IMR-90 (cell line): ENCODE measurements at regions not wholly inside any gene's neighbourhood (a gene's known extent, or its start where the extent isn't known, plus 50 kb on each side); places are given as distances from the start of the nearest gene placed in this dataset.

Experiments
- ATAC-seq: fragments of 200-7000 bp; cut with Tn5 transposase; 2 replicates; pipeline ENCODE4 v1.9.1; 2020; ENCODE audit warnings: low read depth, mild to moderate bottlenecking, moderate library complexity
- BruUV-seq: library from RNA; stranded (reverse); fragments of 400-500 nt; replicated peaks from 2 replicates; lab custom pipeline; 2021; lab: Mats Ljungman, UMichigan
- CTCF ChIA-PET: fragments of 300-600 bp; formaldehyde crosslinking; extraction: SDS; loops from one replicate; lab custom pipeline; 2021; ENCODE audit warnings: antibody characterized with exemption; lab: Yijun Ruan, JAX
- POLR2A ChIA-PET: fragments of 300-600 bp; sonication (Branson Sonifier 250); formaldehyde crosslinking; loops from one replicate; lab custom pipeline; 2022; ENCODE audit warnings: antibody characterized with exemption; ENCODE audit not compliant: unreplicated experiment; lab: Charles Lee
- DNase-seq: peaks from one replicate; pipeline ENCODE4 v3.0.0; 2013
- H2AFZ ChIP-seq: replicated peaks from 2 replicates; pipeline ENCODE3; 2013; ENCODE audit warnings: low read length, mild to moderate bottlenecking; ENCODE audit not compliant: poor library complexity
- H2AK5ac ChIP-seq: 2 replicates; pipeline ENCODE4 v1.6.1; 2013; ENCODE audit warnings: low read depth, low read length, inconsistent platforms
- H2AK9ac ChIP-seq: replicated peaks from 2 replicates; pipeline ENCODE3; 2013; ENCODE audit warnings: mild to moderate bottlenecking, low read depth, low read length, moderate library complexity; ENCODE audit not compliant: poor library complexity
- H2BK120ac ChIP-seq: 2 replicates; pipeline ENCODE4 v1.6.1; 2013; ENCODE audit warnings: low read depth, low read length, inconsistent platforms
- H2BK15ac ChIP-seq: 3 replicates; pipeline ENCODE4 v1.6.1; 2013; ENCODE audit warnings: low read depth, low read length, inconsistent platforms
- H2BK20ac ChIP-seq: 2 replicates; pipeline ENCODE4 v1.6.1; 2013; ENCODE audit warnings: low read depth, mild to moderate bottlenecking, inconsistent platforms, low read length, moderate library complexity
- H2BK5ac ChIP-seq: 2 replicates; pipeline ENCODE4 v1.6.1; 2013; ENCODE audit warnings: mild to moderate bottlenecking, low read depth, low read length, inconsistent platforms; ENCODE audit not compliant: poor library complexity, severe bottlenecking
- H3K14ac ChIP-seq: replicated peaks from 2 replicates; pipeline ENCODE4 v1.6.1; 2013; ENCODE audit warnings: low read depth, low read length, inconsistent platforms
- H3K18ac ChIP-seq: 2 replicates; pipeline ENCODE4 v1.6.1; 2013; ENCODE audit warnings: low read depth, low read length, control low read depth
- H3K23ac ChIP-seq: 2 replicates; pipeline ENCODE4 v1.6.1; 2013; ENCODE audit warnings: low read depth, low read length, inconsistent platforms
- H3K27ac ChIP-seq: 2 replicates; pipeline ENCODE4 v1.5.1; 2013; ENCODE audit warnings: mild to moderate bottlenecking, control low read depth, low read length; ENCODE audit not compliant: insufficient read depth
- H3K27me3 ChIP-seq: 2 replicates; pipeline ENCODE4 v1.6.1; 2013; ENCODE audit warnings: low read length; ENCODE audit not compliant: control insufficient read depth, insufficient read depth
- H3K36me3 ChIP-seq: 2 replicates; pipeline ENCODE4 v1.6.1; 2013; ENCODE audit warnings: low read length, mixed read lengths; ENCODE audit not compliant: control insufficient read depth, insufficient read depth
- H3K4ac ChIP-seq: 2 replicates; pipeline ENCODE4 v1.6.1; 2013; ENCODE audit warnings: low read depth, low read length, inconsistent platforms
- H3K4me1 ChIP-seq: 2 replicates; pipeline ENCODE4 v1.6.1; 2013; ENCODE audit warnings: low read length, mixed read lengths; ENCODE audit not compliant: control insufficient read depth, insufficient read depth
- H3K4me2 ChIP-seq: 2 replicates; pipeline ENCODE4 v1.6.1; 2013; ENCODE audit warnings: low read depth, mild to moderate bottlenecking, control low read depth, low read length, moderate library complexity
- H3K4me3 ChIP-seq: 2 replicates; pipeline ENCODE4 v1.5.1; 2013; ENCODE audit warnings: low read depth, mild to moderate bottlenecking, control low read depth, low read length, moderate library complexity; ENCODE audit not compliant: insufficient read depth
- H3K56ac ChIP-seq: 2 replicates; pipeline ENCODE4 v1.6.1; 2013; ENCODE audit warnings: low read length, inconsistent platforms; ENCODE audit not compliant: insufficient read depth; ENCODE audit errors: extremely low read depth
- H3K79me1 ChIP-seq, 2 experiments: 2 replicates each; pipeline ENCODE4 v1.6.1; 2013; ENCODE audit warnings: low read length in 2 of 2, inconsistent platforms in 1 of 2, low read depth in 1 of 2
- H3K9ac ChIP-seq: 2 replicates; pipeline ENCODE4 v1.6.1; 2013; ENCODE audit warnings: low read depth, low read length, control low read depth
- H3K9me1 ChIP-seq: 2 replicates; pipeline ENCODE4 v1.6.1; 2013; ENCODE audit warnings: low read length, inconsistent platforms; ENCODE audit not compliant: insufficient read depth
- H3K9me3 ChIP-seq: 2 replicates; pipeline ENCODE4 v1.6.1; 2013; ENCODE audit warnings: low read length; ENCODE audit not compliant: control insufficient read depth, insufficient read depth
- H4K20me1 ChIP-seq: 2 replicates; pipeline ENCODE4 v1.6.1; 2013; ENCODE audit warnings: low read length, inconsistent platforms; ENCODE audit not compliant: insufficient read depth
- H4K5ac ChIP-seq: 2 replicates; pipeline ENCODE4 v1.6.1; 2013; ENCODE audit warnings: mild to moderate bottlenecking, low read depth, low read length, control low read depth
- H4K8ac ChIP-seq, 2 experiments: 2 replicates each; pipeline ENCODE4 v1.6.1; 2013; ENCODE audit warnings: low read depth in 2 of 2, low read length in 2 of 2, control low read depth in 1 of 2, inconsistent platforms in 1 of 2
- H4K91ac ChIP-seq: 2 replicates; pipeline ENCODE4 v1.6.1; 2013; ENCODE audit warnings: low read depth, low read length, inconsistent platforms; ENCODE audit not compliant: insufficient read depth
- CHD1 ChIP-seq: IDR thresholded peaks from 2 replicates; pipeline ENCODE4 v1.6.1; 2012; ENCODE audit warnings: low read depth, low read length, improper control_type of control experiment
- FOS ChIP-seq: fragments of 150-350 bp; IDR thresholded peaks from 2 replicates; pipeline ENCODE4 v1.6.1; 2016; ENCODE audit warnings: low read depth, low read length
- MAFK ChIP-seq: IDR thresholded peaks from 2 replicates; pipeline ENCODE4 v1.6.1; 2012; ENCODE audit warnings: low read depth, low read length, improper control_type of control experiment
- NFE2L2 ChIP-seq: fragments of 150-350 bp; IDR thresholded peaks from 2 replicates; pipeline ENCODE4 v1.6.1; 2016; ENCODE audit warnings: low read depth, mild to moderate bottlenecking, low read length
- POLR2A ChIP-seq: IDR thresholded peaks from 2 replicates; pipeline ENCODE4 v1.6.1; 2012; ENCODE audit warnings: mild to moderate bottlenecking, low read depth, low read length
- RCOR1 ChIP-seq: IDR thresholded peaks from 2 replicates; pipeline ENCODE4 v1.6.1; 2012; ENCODE audit warnings: mild to moderate bottlenecking, low read length, improper control_type of control experiment; ENCODE audit not compliant: insufficient replicate concordance
- SMC3 ChIP-seq: fragments of 150-350 bp; IDR thresholded peaks from 2 replicates; pipeline ENCODE4 v1.6.1; 2016; ENCODE audit warnings: low read depth, mild to moderate bottlenecking, antibody characterized with exemption, low read length, moderate library complexity
- WGBS, 2 experiments: methylation state at CpG; one replicate each; pipeline versions ENCODE4 v1.1.5 to v1.1.7; 2013; ENCODE audit warnings: missing lambda C conversion rate in 2 of 2; ENCODE audit not compliant: insufficient read length in 1 of 2; ENCODE audit errors: extremely low coverage in 2 of 2; 5-methylcytosine and 5-hydroxymethylcytosine counted together
- dilution Hi-C: fragments of 300-500 bp; cut with HindIII; formaldehyde crosslinking; loops from one replicate; pipeline ENCODE4 v1.14.3; 2018; ENCODE audit warnings: low sequenced_read_pairs; ENCODE audit not compliant: unreplicated experiment
- in situ Hi-C: fragments of 300-500 bp; cut with MboI; formaldehyde crosslinking; loops from 3 replicates; pipeline ENCODE4 v1.14.3; 2019; ENCODE audit warnings: low sequenced_read_pairs, inconsistent platforms, mixed read lengths
- intact Hi-C: fragments of 100-400 bp; cut with micrococcal nuclease; formaldehyde crosslinking; loops from 2 replicates; pipeline ENCODE4 v1.10.0; 2022
- TF ChIP-seq, protein P1 (sequence below): fragments of 150-350 bp; IDR thresholded peaks from 2 replicates; pipeline ENCODE4 v1.6.1; 2016; ENCODE audit warnings: low read depth, mild to moderate bottlenecking, low read length, moderate library complexity, borderline replicate concordance

DNA sequence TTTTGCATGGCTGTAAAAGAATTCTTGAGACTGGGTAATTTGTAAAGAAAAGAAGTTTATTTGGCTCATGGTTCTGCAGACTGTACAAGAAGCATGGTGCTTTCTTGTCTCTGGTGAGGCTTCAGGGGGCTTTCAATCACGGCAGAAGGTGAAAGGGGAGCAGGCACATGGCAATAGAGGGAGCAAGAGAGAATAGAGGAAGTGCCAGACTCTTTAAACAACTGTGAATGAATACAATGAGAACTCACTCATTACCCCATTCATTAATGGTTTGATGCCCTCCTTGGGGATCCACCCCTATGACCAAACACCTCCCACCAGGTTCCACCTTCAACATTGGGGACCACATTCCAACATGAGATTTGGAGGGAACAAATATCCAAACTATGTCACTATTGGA, 463.5 kb downstream of the MTX2 start:
- no peak overlapping the region for H2AFZ ChIP-seq
- H4K20me1 ChIP-seq: no peaks in the 10 kb centered on the region
- no peak overlapping the region for H2BK15ac ChIP-seq
- no peak overlapping the region for H2BK5ac ChIP-seq
- DNase-seq (no peak), ATAC-seq (no peak)
- in situ Hi-C loops: no loop called here
- intact Hi-C loops: no loop called here
- no peaks in the 10 kb centered on the region for H3K36me3 ChIP-seq
- no peak overlapping the region for H2BK20ac ChIP-seq
- H4K5ac ChIP-seq: no peak overlapping the region
- no peaks in the 10 kb centered on the region for H3K27me3 ChIP-seq
- H3K4me3 ChIP-seq: no peak overlapping the region
- TF ChIP-seq POLR2A (no peak), SMC3 (no peak), CHD1 (no peak), NFE2L2 (no peak), FOS (no peak), MAFK (no peak), RCOR1 (no peak)
- TF ChIP-seq, protein P1, sequence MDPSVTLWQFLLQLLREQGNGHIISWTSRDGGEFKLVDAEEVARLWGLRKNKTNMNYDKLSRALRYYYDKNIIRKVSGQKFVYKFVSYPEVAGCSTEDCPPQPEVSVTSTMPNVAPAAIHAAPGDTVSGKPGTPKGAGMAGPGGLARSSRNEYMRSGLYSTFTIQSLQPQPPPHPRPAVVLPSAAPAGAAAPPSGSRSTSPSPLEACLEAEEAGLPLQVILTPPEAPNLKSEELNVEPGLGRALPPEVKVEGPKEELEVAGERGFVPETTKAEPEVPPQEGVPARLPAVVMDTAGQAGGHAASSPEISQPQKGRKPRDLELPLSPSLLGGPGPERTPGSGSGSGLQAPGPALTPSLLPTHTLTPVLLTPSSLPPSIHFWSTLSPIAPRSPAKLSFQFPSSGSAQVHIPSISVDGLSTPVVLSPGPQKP: no peak
- no TSS peak for BruUV-seq
- no peak overlapping the region for H3K4me2 ChIP-seq
- ChIA-PET POLR2A (no interaction called here), CTCF (no interaction called here)
- no peak overlapping the region for H3K18ac ChIP-seq
- H3K9me3 ChIP-seq: no peaks in the 10 kb centered on the region
- no peak overlapping the region for H3K27ac ChIP-seq
- no peak overlapping the region for H3K4ac ChIP-seq
- no peak overlapping the region for H3K14ac ChIP-seq
- WGBS, 2 experiments: no CpG with 5 or more reads among the region's 1 CpG
- no peak overlapping the region for H3K23ac ChIP-seq
- H2BK120ac ChIP-seq: no peak overlapping the region
- H3K56ac ChIP-seq: no peak overlapping the region
- no peaks in the 10 kb centered on the region for H3K9me1 ChIP-seq
- no peaks in the 10 kb centered on the region for H3K4me1 ChIP-seq
- H2AK5ac ChIP-seq: no peak overlapping the region
- H4K91ac ChIP-seq: no peak overlapping the region
- H2AK9ac ChIP-seq: no peak overlapping the region
- H4K8ac ChIP-seq: no peak overlapping the region
- dilution Hi-C loops: no loop called here
- no peaks in the 10 kb centered on the region for H3K79me1 ChIP-seq
- H3K9ac ChIP-seq: no peak overlapping the region
